IMR-90 (cell line): ENCODE measurements at regions not wholly inside any gene's neighbourhood (a gene's known extent, or its start where the extent isn't known, plus 50 kb on each side); places are given as distances from the start of the nearest gene placed in this dataset.

ENCODE experiments used
- ATAC-seq: fragments of 200-7000 bp; cut with Tn5 transposase; 2 replicates; pipeline ENCODE4 v1.9.1; 2020; ENCODE audit warnings: low read depth, mild to moderate bottlenecking, moderate library complexity
- BruUV-seq: library from RNA; stranded (reverse); fragments of 400-500 nt; replicated peaks from 2 replicates; lab custom pipeline; 2021; lab: Mats Ljungman, UMichigan
- CTCF ChIA-PET: fragments of 300-600 bp; formaldehyde crosslinking; extraction: SDS; loops from one replicate; lab custom pipeline; 2021; ENCODE audit warnings: antibody characterized with exemption; lab: Yijun Ruan, JAX
- POLR2A ChIA-PET: fragments of 300-600 bp; sonication (Branson Sonifier 250); formaldehyde crosslinking; loops from one replicate; lab custom pipeline; 2022; ENCODE audit warnings: antibody characterized with exemption; ENCODE audit not compliant: unreplicated experiment; lab: Charles Lee
- DNase-seq: peaks from one replicate; pipeline ENCODE4 v3.0.0; 2013
- H2AFZ ChIP-seq: replicated peaks from 2 replicates; pipeline ENCODE3; 2013; ENCODE audit warnings: low read length, mild to moderate bottlenecking; ENCODE audit not compliant: poor library complexity
- H2AK5ac ChIP-seq: 2 replicates; pipeline ENCODE4 v1.6.1; 2013; ENCODE audit warnings: low read depth, low read length, inconsistent platforms
- H2AK9ac ChIP-seq: replicated peaks from 2 replicates; pipeline ENCODE3; 2013; ENCODE audit warnings: mild to moderate bottlenecking, low read depth, low read length, moderate library complexity; ENCODE audit not compliant: poor library complexity
- H2BK120ac ChIP-seq: 2 replicates; pipeline ENCODE4 v1.6.1; 2013; ENCODE audit warnings: low read depth, low read length, inconsistent platforms
- H2BK15ac ChIP-seq: 3 replicates; pipeline ENCODE4 v1.6.1; 2013; ENCODE audit warnings: low read depth, low read length, inconsistent platforms
- H2BK20ac ChIP-seq: 2 replicates; pipeline ENCODE4 v1.6.1; 2013; ENCODE audit warnings: low read depth, mild to moderate bottlenecking, inconsistent platforms, low read length, moderate library complexity
- H2BK5ac ChIP-seq: 2 replicates; pipeline ENCODE4 v1.6.1; 2013; ENCODE audit warnings: mild to moderate bottlenecking, low read depth, low read length, inconsistent platforms; ENCODE audit not compliant: poor library complexity, severe bottlenecking
- H3K14ac ChIP-seq: replicated peaks from 2 replicates; pipeline ENCODE4 v1.6.1; 2013; ENCODE audit warnings: low read depth, low read length, inconsistent platforms
- H3K18ac ChIP-seq: 2 replicates; pipeline ENCODE4 v1.6.1; 2013; ENCODE audit warnings: low read depth, low read length, control low read depth
- H3K23ac ChIP-seq: 2 replicates; pipeline ENCODE4 v1.6.1; 2013; ENCODE audit warnings: low read depth, low read length, inconsistent platforms
- H3K27ac ChIP-seq: 2 replicates; pipeline ENCODE4 v1.5.1; 2013; ENCODE audit warnings: mild to moderate bottlenecking, control low read depth, low read length; ENCODE audit not compliant: insufficient read depth
- H3K27me3 ChIP-seq: 2 replicates; pipeline ENCODE4 v1.6.1; 2013; ENCODE audit warnings: low read length; ENCODE audit not compliant: control insufficient read depth, insufficient read depth
- H3K36me3 ChIP-seq: 2 replicates; pipeline ENCODE4 v1.6.1; 2013; ENCODE audit warnings: low read length, mixed read lengths; ENCODE audit not compliant: control insufficient read depth, insufficient read depth
- H3K4ac ChIP-seq: 2 replicates; pipeline ENCODE4 v1.6.1; 2013; ENCODE audit warnings: low read depth, low read length, inconsistent platforms
- H3K4me1 ChIP-seq: 2 replicates; pipeline ENCODE4 v1.6.1; 2013; ENCODE audit warnings: low read length, mixed read lengths; ENCODE audit not compliant: control insufficient read depth, insufficient read depth
- H3K4me2 ChIP-seq: 2 replicates; pipeline ENCODE4 v1.6.1; 2013; ENCODE audit warnings: low read depth, mild to moderate bottlenecking, control low read depth, low read length, moderate library complexity
- H3K4me3 ChIP-seq: 2 replicates; pipeline ENCODE4 v1.5.1; 2013; ENCODE audit warnings: low read depth, mild to moderate bottlenecking, control low read depth, low read length, moderate library complexity; ENCODE audit not compliant: insufficient read depth
- H3K56ac ChIP-seq: 2 replicates; pipeline ENCODE4 v1.6.1; 2013; ENCODE audit warnings: low read length, inconsistent platforms; ENCODE audit not compliant: insufficient read depth; ENCODE audit errors: extremely low read depth
- H3K79me1 ChIP-seq, 2 experiments: 2 replicates each; pipeline ENCODE4 v1.6.1; 2013; ENCODE audit warnings: low read length in 2 of 2, inconsistent platforms in 1 of 2, low read depth in 1 of 2
- H3K9ac ChIP-seq: 2 replicates; pipeline ENCODE4 v1.6.1; 2013; ENCODE audit warnings: low read depth, low read length, control low read depth
- H3K9me1 ChIP-seq: 2 replicates; pipeline ENCODE4 v1.6.1; 2013; ENCODE audit warnings: low read length, inconsistent platforms; ENCODE audit not compliant: insufficient read depth
- H3K9me3 ChIP-seq: 2 replicates; pipeline ENCODE4 v1.6.1; 2013; ENCODE audit warnings: low read length; ENCODE audit not compliant: control insufficient read depth, insufficient read depth
- H4K20me1 ChIP-seq: 2 replicates; pipeline ENCODE4 v1.6.1; 2013; ENCODE audit warnings: low read length, inconsistent platforms; ENCODE audit not compliant: insufficient read depth
- H4K5ac ChIP-seq: 2 replicates; pipeline ENCODE4 v1.6.1; 2013; ENCODE audit warnings: mild to moderate bottlenecking, low read depth, low read length, control low read depth
- H4K8ac ChIP-seq, 2 experiments: 2 replicates each; pipeline ENCODE4 v1.6.1; 2013; ENCODE audit warnings: low read depth in 2 of 2, low read length in 2 of 2, control low read depth in 1 of 2, inconsistent platforms in 1 of 2
- H4K91ac ChIP-seq: 2 replicates; pipeline ENCODE4 v1.6.1; 2013; ENCODE audit warnings: low read depth, low read length, inconsistent platforms; ENCODE audit not compliant: insufficient read depth
- BHLHE40 ChIP-seq: fragments of 150-350 bp; IDR thresholded peaks from 2 replicates; pipeline ENCODE4 v1.6.1; 2016; ENCODE audit warnings: mild to moderate bottlenecking, low read depth, low read length
- CHD1 ChIP-seq: IDR thresholded peaks from 2 replicates; pipeline ENCODE4 v1.6.1; 2012; ENCODE audit warnings: low read depth, low read length, improper control_type of control experiment
- CTCF ChIP-seq: conservative IDR thresholded peaks from 2 replicates; pipeline ENCODE4 v1.5.1; 2012; ENCODE audit warnings: mild to moderate bottlenecking, low read depth, low read length, improper control_type of control experiment
- FOS ChIP-seq: fragments of 150-350 bp; IDR thresholded peaks from 2 replicates; pipeline ENCODE4 v1.6.1; 2016; ENCODE audit warnings: low read depth, low read length
- NFE2L2 ChIP-seq: fragments of 150-350 bp; IDR thresholded peaks from 2 replicates; pipeline ENCODE4 v1.6.1; 2016; ENCODE audit warnings: low read depth, mild to moderate bottlenecking, low read length
- POLR2A ChIP-seq: IDR thresholded peaks from 2 replicates; pipeline ENCODE4 v1.6.1; 2012; ENCODE audit warnings: mild to moderate bottlenecking, low read depth, low read length
- RAD21 ChIP-seq: IDR thresholded peaks from 2 replicates; pipeline ENCODE4 v1.6.1; 2012; ENCODE audit warnings: low read length, improper control_type of control experiment
- RFX5 ChIP-seq: IDR thresholded peaks from 2 replicates; pipeline ENCODE4 v1.8.0; 2012; ENCODE audit warnings: low read depth, mild to moderate bottlenecking, low read length, moderate library complexity
- SMC3 ChIP-seq: fragments of 150-350 bp; IDR thresholded peaks from 2 replicates; pipeline ENCODE4 v1.6.1; 2016; ENCODE audit warnings: low read depth, mild to moderate bottlenecking, antibody characterized with exemption, low read length, moderate library complexity
- WGBS, 2 experiments: methylation state at CpG; one replicate each; pipeline versions ENCODE4 v1.1.5 to v1.1.7; 2013; ENCODE audit warnings: missing lambda C conversion rate in 2 of 2; ENCODE audit not compliant: insufficient read length in 1 of 2; ENCODE audit errors: extremely low coverage in 2 of 2; 5-methylcytosine and 5-hydroxymethylcytosine counted together
- dilution Hi-C: fragments of 300-500 bp; cut with HindIII; formaldehyde crosslinking; loops from one replicate; pipeline ENCODE4 v1.14.3; 2018; ENCODE audit warnings: low sequenced_read_pairs; ENCODE audit not compliant: unreplicated experiment
- in situ Hi-C: fragments of 300-500 bp; cut with MboI; formaldehyde crosslinking; loops from 3 replicates; pipeline ENCODE4 v1.14.3; 2019; ENCODE audit warnings: low sequenced_read_pairs, inconsistent platforms, mixed read lengths
- intact Hi-C: fragments of 100-400 bp; cut with micrococcal nuclease; formaldehyde crosslinking; loops from 2 replicates; pipeline ENCODE4 v1.10.0; 2022

GRCh38 chr3:140756240-140757016 lies 78.6 kb downstream of the TRIM42 start:
- no peak overlapping the region for H2BK20ac ChIP-seq
- DNase-seq (no peak), ATAC-seq (no peak)
- no peak overlapping the region for H2AK5ac ChIP-seq
- H4K91ac ChIP-seq = no peak overlapping the region
- H3K27me3 ChIP-seq = no peaks in the 10 kb centered on the region
- H3K4me3 ChIP-seq = no peak overlapping the region
- TF ChIP-seq RFX5 = no peak
- TF ChIP-seq FOS = no peak
- TF ChIP-seq BHLHE40 = no peak
- no peak for TF ChIP-seq POLR2A
- TF ChIP-seq SMC3 = no peak
- no peak for TF ChIP-seq NFE2L2
- TF ChIP-seq CTCF = no peak
- TF ChIP-seq RAD21 = no peak
- no peak for TF ChIP-seq CHD1
- H2BK120ac ChIP-seq = no peak overlapping the region
- H2BK15ac ChIP-seq = no peak overlapping the region
- no peaks in the 10 kb centered on the region for H3K9me3 ChIP-seq
- ChIA-PET CTCF (no interaction called here), POLR2A (no interaction called here)
- H2AFZ ChIP-seq = no peak overlapping the region
- H3K4ac ChIP-seq = no peak overlapping the region
- no peak overlapping the region for H3K9ac ChIP-seq
- H3K23ac ChIP-seq = no peak overlapping the region
- H3K4me1 ChIP-seq = no peaks in the 10 kb centered on the region
- H4K5ac ChIP-seq = no peak overlapping the region
- no peak overlapping the region for H3K27ac ChIP-seq
- H3K18ac ChIP-seq = no peak overlapping the region
- H3K4me2 ChIP-seq = no peak overlapping the region
- no peaks in the 10 kb centered on the region for H3K79me1 ChIP-seq
- H2AK9ac ChIP-seq = no peak overlapping the region
- no CpG with 5 or more reads among the region's 1 CpG for WGBS, 2 experiments
- dilution Hi-C loops = no loop called here
- in situ Hi-C loops = no loop called here
- no TSS peak for BruUV-seq
- H3K14ac ChIP-seq = no peak overlapping the region
- no peak overlapping the region for H2BK5ac ChIP-seq
- H4K8ac ChIP-seq = no peak overlapping the region
- no peaks in the 10 kb centered on the region for H3K9me1 ChIP-seq
- no peaks in the 10 kb centered on the region for H3K36me3 ChIP-seq
- no peaks in the 10 kb centered on the region for H4K20me1 ChIP-seq
- H3K56ac ChIP-seq = no peak overlapping the region
- intact Hi-C loops = no loop called here
